ENCODE measurements at regions not wholly inside any gene's neighbourhood (a gene's known extent, or its start where the extent isn't known, plus 50 kb on each side); places are given as distances from the start of the nearest gene placed in this dataset.

- no peaks in the 10 kb centered on the region for H3K4me1 ChIP-seq (replicated peaks in 1 of 2)
- no peak overlapping the region for H3K4me3 ChIP-seq
- WGBS, 10 experiments: 0 to 80% (median 43%) methylated on average over 1 to 7 of the region's 12 CpGs; no CpG with 5 or more reads in 1 of the 10 experiments
- H3K27ac ChIP-seq: no peak overlapping the region
- ATAC-seq (replicated peaks in 6 of 8): no peak
- in situ Hi-C loops (cut with MboI; ENCODE audit: low pct_unique_long_range_greater_than_20kb in 2 of 9, low sequenced_read_pairs in 9 of 9, unreplicated experiment in 9 of 9): no loop called here
These were observed 50.0 kb upstream of the SHH start for GRCh38 chr7:155862123-155862892.
